ENCODE measurements at regions not wholly inside any gene's neighbourhood (a gene's known extent, or its start where the extent isn't known, plus 50 kb on each side); places are given as distances from the start of the nearest gene placed in this dataset.
"Not testable (repeated sequence)": the region's sequence is repeated elsewhere in the genome, so short reads cannot be mapped to it uniquely, and the experiment has no call there.

GRCh38 chrX:39277685-39278390 lies 476.6 kb downstream of the MID1IP1 start:
- not testable (repeated sequence) for TF ChIP-seq POLR2A, CTCF (IDR thresholded peaks at IDR 0.05)
